HEK293 (cell line): ENCODE measurements at regions not wholly inside any gene's neighbourhood (a gene's known extent, or its start where the extent isn't known, plus 50 kb on each side); places are given as distances from the start of the nearest gene placed in this dataset.

ENCODE experiments used
- CTCF ChIA-PET: fragments of 350-600 bp; formaldehyde crosslinking; extraction: SDS; loops from one replicate; lab custom pipeline; 2021; ENCODE audit warnings: antibody characterized with exemption; lab: Yijun Ruan, JAX
- POLR2A ChIA-PET: fragments of 300-600 bp; formaldehyde crosslinking; extraction: SDS; loops from one replicate; lab custom pipeline; 2020; ENCODE audit warnings: antibody characterized with exemption, inconsistent platforms; lab: Yijun Ruan, JAX
- H3K27ac ChIP-seq: fragments of 200-500 bp; sonication (Bioruptor generic); 2 replicates; pipeline ENCODE4 v1.5.1; 2014; ENCODE audit warnings: low read depth, low read length, control low read depth, inconsistent platforms; ENCODE audit errors: extremely low read depth
- H3K36me3 ChIP-seq, 2 experiments: fragments of 200-500 bp in 1 of 2; sonication (Bioruptor generic) in 1 of 2; 1 replicate in 1 of 2; 2 replicates in 1 of 2; pipeline ENCODE4 v1.5.1; 2014 to 2017; ENCODE audit warnings: inconsistent platforms in 2 of 2, low read length in 2 of 2; ENCODE audit not compliant: control insufficient read depth in 2 of 2, insufficient read depth in 1 of 2
- H3K4me1 ChIP-seq: fragments of 200-500 bp; sonication (Bioruptor generic); 2 replicates; pipeline ENCODE4 v1.5.1; 2014; ENCODE audit warnings: mild to moderate bottlenecking, low read length, inconsistent platforms; ENCODE audit not compliant: control insufficient read depth, insufficient read depth
- H3K4me3 ChIP-seq: 2 replicates; pipeline ENCODE4 v1.5.1; 2011; ENCODE audit warnings: low read depth, mild to moderate bottlenecking, control low read depth, low read length, moderate library complexity
- H3K9me3 ChIP-seq: fragments of 200-500 bp; sonication (Bioruptor generic); 2 replicates; pipeline ENCODE4 v1.5.1; 2014; ENCODE audit warnings: low read depth, low read length, inconsistent platforms; ENCODE audit not compliant: control insufficient read depth, insufficient read depth
- BCL11A ChIP-seq: fragments of 450-650 bp; formaldehyde crosslinking; IDR thresholded peaks from 2 replicates; pipeline ENCODE4 v1.5.1; 2016; ENCODE audit warnings: low read depth, missing biosample characterization, missing genetic modification characterization
- IKZF3 ChIP-seq: fragments of 450-650 bp; IDR thresholded peaks from 2 replicates; pipeline ENCODE4 v1.5.0; 2018; ENCODE audit warnings: missing biosample characterization, mild to moderate bottlenecking, missing genetic modification characterization, moderate library complexity
- KLF16 ChIP-seq: fragments of 450-650 bp; formaldehyde crosslinking; IDR thresholded peaks from 2 replicates; pipeline ENCODE4 v1.5.1; 2017; ENCODE audit warnings: missing biosample characterization, missing genetic modification characterization
- MYNN ChIP-seq: fragments of 450-650 bp; formaldehyde crosslinking; IDR thresholded peaks from 2 replicates; pipeline ENCODE4 v1.5.1; 2016; ENCODE audit warnings: missing biosample characterization, missing genetic modification characterization, borderline replicate concordance
- SALL2 ChIP-seq: fragments of 450-650 bp; formaldehyde crosslinking; IDR thresholded peaks from 2 replicates; pipeline ENCODE4 v1.5.0; 2017; ENCODE audit warnings: missing biosample characterization, mild to moderate bottlenecking, missing genetic modification characterization, borderline replicate concordance
- SCRT1 ChIP-seq: fragments of 450-650 bp; formaldehyde crosslinking; IDR thresholded peaks from 2 replicates; pipeline ENCODE4 v1.5.1; 2016; ENCODE audit warnings: missing biosample characterization, missing genetic modification characterization, borderline replicate concordance
- SP3 ChIP-seq: fragments of 450-650 bp; formaldehyde crosslinking; IDR thresholded peaks from 2 replicates; pipeline ENCODE4 v1.5.1; 2016; ENCODE audit warnings: missing biosample characterization, missing genetic modification characterization
- ZBTB6 ChIP-seq: fragments of 450-650 bp; formaldehyde crosslinking; IDR thresholded peaks from 2 replicates; pipeline ENCODE4 v1.5.1; 2017; ENCODE audit warnings: missing biosample characterization, missing genetic modification characterization
- ZFHX2 ChIP-seq: fragments of 450-650 bp; formaldehyde crosslinking; conservative IDR thresholded peaks from 2 replicates; pipeline ENCODE4 v1.5.1; 2016; ENCODE audit warnings: missing biosample characterization, missing genetic modification characterization
- ZIC2 ChIP-seq: fragments of 450-650 bp; formaldehyde crosslinking; IDR thresholded peaks from 2 replicates; pipeline ENCODE4 v1.5.1; 2016; ENCODE audit warnings: missing biosample characterization, missing genetic modification characterization
- ZNF10 ChIP-seq: fragments of 450-650 bp; formaldehyde crosslinking; IDR thresholded peaks from 2 replicates; pipeline ENCODE4 v1.5.1; 2017; ENCODE audit warnings: missing biosample characterization, missing genetic modification characterization
- ZNF140 ChIP-seq: fragments of 450-650 bp; formaldehyde crosslinking; IDR thresholded peaks from 2 replicates; pipeline ENCODE4 v1.5.1; 2016; ENCODE audit warnings: missing biosample characterization, missing genetic modification characterization
- ZNF2 ChIP-seq: fragments of 450-650 bp; formaldehyde crosslinking; IDR thresholded peaks from 2 replicates; pipeline ENCODE4 v1.5.1; 2016; ENCODE audit warnings: missing biosample characterization, missing genetic modification characterization
- ZNF202 ChIP-seq: fragments of 450-650 bp; formaldehyde crosslinking; IDR thresholded peaks from 2 replicates; pipeline ENCODE4 v1.5.1; 2016; ENCODE audit warnings: missing biosample characterization, missing genetic modification characterization, borderline replicate concordance
- ZNF24 ChIP-seq: fragments of 450-650 bp; formaldehyde crosslinking; IDR thresholded peaks from 2 replicates; pipeline ENCODE4 v1.5.1; 2016; ENCODE audit warnings: missing biosample characterization, missing genetic modification characterization
- ZNF280C ChIP-seq: fragments of 450-650 bp; formaldehyde crosslinking; IDR thresholded peaks from 2 replicates; pipeline ENCODE4 v1.5.1; 2016; ENCODE audit warnings: missing biosample characterization, missing genetic modification characterization
- ZNF544 ChIP-seq: fragments of 450-650 bp; formaldehyde crosslinking; IDR thresholded peaks from 2 replicates; pipeline ENCODE4 v1.5.0; 2017; ENCODE audit warnings: missing biosample characterization, missing genetic modification characterization
- ZNF610 ChIP-seq: fragments of 450-650 bp; formaldehyde crosslinking; IDR thresholded peaks from 2 replicates; pipeline ENCODE4 v1.5.1; 2016; ENCODE audit warnings: missing biosample characterization, missing genetic modification characterization, borderline replicate concordance
- ZNF626 ChIP-seq: fragments of 450-650 bp; sonication (Bioruptor Pico); formaldehyde crosslinking; IDR thresholded peaks from 2 replicates; pipeline ENCODE4 v1.5.1; 2018; ENCODE audit warnings: missing biosample characterization, missing genetic modification characterization, inconsistent platforms
- ZNF707 ChIP-seq: fragments of 450-650 bp; formaldehyde crosslinking; IDR thresholded peaks from 2 replicates; pipeline ENCODE4 v1.5.1; 2016; ENCODE audit warnings: missing biosample characterization, missing genetic modification characterization
- ZNF76 ChIP-seq: fragments of 450-650 bp; formaldehyde crosslinking; IDR thresholded peaks from 2 replicates; pipeline ENCODE4; 2016; ENCODE audit warnings: low read depth, missing biosample characterization, missing genetic modification characterization, borderline replicate concordance
- TF ChIP-seq, protein P1 (sequence below): fragments of 450-650 bp; formaldehyde crosslinking; IDR thresholded peaks from 2 replicates; pipeline ENCODE4 v1.5.1; 2016; ENCODE audit warnings: missing biosample characterization, missing genetic modification characterization

DNA sequence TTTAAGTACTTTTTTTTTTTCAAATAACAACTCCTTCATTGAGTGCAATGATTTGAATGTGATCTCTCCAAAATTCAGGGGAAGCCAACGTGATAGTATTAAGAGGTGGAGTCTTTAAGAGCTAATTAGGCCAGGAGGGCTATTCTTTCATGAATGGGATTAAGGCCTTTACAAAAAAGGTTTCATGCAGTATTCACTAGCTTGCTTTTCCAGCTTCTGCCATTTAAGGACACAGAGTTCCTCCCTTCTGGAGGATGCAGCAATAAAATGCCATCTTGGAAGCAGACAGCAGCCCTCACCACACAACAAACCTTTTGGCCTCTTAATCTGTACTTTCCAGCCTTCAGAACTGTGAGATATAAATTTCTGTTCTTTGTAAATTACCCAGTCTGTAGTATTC lies 586.8 kb upstream of the LMO3 start:
- Histone ChIP-seq H3K9me3 (no peaks in the 10 kb centered on the region), H3K4me3 (no peak overlapping the region), H3K36me3 (no peaks in the 10 kb centered on the region), H3K4me1 (no peaks in the 10 kb centered on the region), H3K27ac (no peak overlapping the region)
- CTCF ChIA-PET, result no interaction called here
- POLR2A ChIA-PET, result no interaction called here
- TF ChIP-seq IKZF3 (tag by site-specific recombination), result no peak
- no peak for TF ChIP-seq ZNF76 (tag by site-specific recombination)
- TF ChIP-seq, protein P1, sequence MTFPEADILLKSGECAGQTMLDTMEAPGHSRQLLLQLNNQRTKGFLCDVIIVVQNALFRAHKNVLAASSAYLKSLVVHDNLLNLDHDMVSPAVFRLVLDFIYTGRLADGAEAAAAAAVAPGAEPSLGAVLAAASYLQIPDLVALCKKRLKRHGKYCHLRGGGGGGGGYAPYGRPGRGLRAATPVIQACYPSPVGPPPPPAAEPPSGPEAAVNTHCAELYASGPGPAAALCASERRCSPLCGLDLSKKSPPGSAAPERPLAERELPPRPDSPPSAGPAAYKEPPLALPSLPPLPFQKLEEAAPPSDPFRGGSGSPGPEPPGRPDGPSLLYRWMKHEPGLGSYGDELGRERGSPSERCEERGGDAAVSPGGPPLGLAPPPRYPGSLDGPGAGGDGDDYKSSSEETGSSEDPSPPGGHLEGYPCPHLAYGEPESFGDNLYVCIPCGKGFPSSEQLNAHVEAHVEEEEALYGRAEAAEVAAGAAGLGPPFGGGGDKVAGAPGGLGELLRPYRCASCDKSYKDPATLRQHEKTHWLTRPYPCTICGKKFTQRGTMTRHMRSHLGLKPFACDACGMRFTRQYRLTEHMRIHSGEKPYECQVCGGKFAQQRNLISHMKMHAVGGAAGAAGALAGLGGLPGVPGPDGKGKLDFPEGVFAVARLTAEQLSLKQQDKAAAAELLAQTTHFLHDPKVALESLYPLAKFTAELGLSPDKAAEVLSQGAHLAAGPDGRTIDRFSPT, result no peak

GRCh38 chr12:17169726-17170471 lies 563.9 kb upstream of the LMO3 start:
- ChIA-PET CTCF (no interaction called here), POLR2A (no interaction called here)
- Histone ChIP-seq H3K4me1 (no peaks in the 10 kb centered on the region), H3K9me3 (no peaks in the 10 kb centered on the region), H3K36me3 (no peaks in the 10 kb centered on the region), H3K27ac (no peak overlapping the region), H3K4me3 (no peak overlapping the region)
- TF ChIP-seq KLF16 (tag by site-specific recombination) (no peak), ZNF707 (no peak), SALL2 (no peak), ZNF24 (no peak), ZFHX2 (tag by site-specific recombination) (no peak), ZNF2 (no peak), ZNF544 (tag by site-specific recombination) (no peak), ZNF10 (tag by site-specific recombination) (no peak), ZIC2 (tag by site-specific recombination) (no peak), ZBTB6 (tag by site-specific recombination) (no peak), ZNF140 (tag by site-specific recombination) (no peak), ZNF202 (tag by site-specific recombination) (no peak), ZNF610 (tag by site-specific recombination) (no peak), ZNF280C (tag by site-specific recombination) (no peak), BCL11A (tag by site-specific recombination) (no peak), MYNN (tag by site-specific recombination) (no peak), SP3 (tag by site-specific recombination) (no peak), SCRT1 (tag by site-specific recombination) (no peak), ZNF626 (no peak)
